CD14-positive monocyte (primary cell): ENCODE measurements at regions not wholly inside any gene's neighbourhood (a gene's known extent, or its start where the extent isn't known, plus 50 kb on each side); places are given as distances from the start of the nearest gene placed in this dataset.
"Not testable (repeated sequence)": the region's sequence is repeated elsewhere in the genome, so short reads cannot be mapped to it uniquely, and the experiment has no call there.

Experiments
- DNase-seq, 3 donors: peaks; one replicate each; pipeline ENCODE4 v3.0.0-alpha.2; 2011 to 2022
- H2AFZ ChIP-seq: 2 replicates; pipeline ENCODE4 v1.6.0; 2012; ENCODE audit warnings: mild to moderate bottlenecking, low read depth, low read length, inconsistent platforms; ENCODE audit not compliant: insufficient read depth, poor library complexity, severe bottlenecking
- H3K27ac ChIP-seq, 2 donors: 1 replicate in 1 of 2; 2 replicates in 1 of 2; pipeline ENCODE4 v1.5.1; 2012 to 2013; ENCODE audit warnings: low read length in 2 of 2, control low read depth in 1 of 2, inconsistent platforms in 1 of 2, low read depth in 1 of 2, mild to moderate bottlenecking in 1 of 2
- H3K27me3 ChIP-seq, 2 donors: one replicate each; pipeline versions ENCODE4 v1.6.0 to v1.6.1; 2011 to 2013; ENCODE audit warnings: low read length in 2 of 2; ENCODE audit not compliant: control insufficient read depth in 2 of 2, insufficient read depth in 2 of 2
- H3K36me3 ChIP-seq, 2 donors: replicated peaks in 1 of 2; 1 replicate in 1 of 2; 2 replicates in 1 of 2; pipeline versions ENCODE4 v1.5.1 to v1.6.1; 2012 to 2013; ENCODE audit warnings: low read length in 2 of 2, control low read depth in 1 of 2, inconsistent platforms in 1 of 2, mild to moderate bottlenecking in 1 of 2; ENCODE audit not compliant: insufficient read depth in 2 of 2, control insufficient read depth in 1 of 2
- H3K4me1 ChIP-seq, 2 donors: 1 replicate in 1 of 2; 2 replicates in 1 of 2; pipeline versions ENCODE4 v1.5.1 to v1.6.1; 2012 to 2013; ENCODE audit warnings: low read length in 2 of 2, control low read depth in 1 of 2, inconsistent platforms in 1 of 2, mild to moderate bottlenecking in 1 of 2, moderate library complexity in 1 of 2; ENCODE audit not compliant: insufficient read depth in 2 of 2, control insufficient read depth in 1 of 2
- H3K4me2 ChIP-seq: replicated peaks from 2 replicates; pipeline ENCODE3; 2012; ENCODE audit warnings: low read length, moderate library complexity, mild to moderate bottlenecking; ENCODE audit not compliant: poor library complexity, severe bottlenecking; ENCODE audit errors: extremely low read depth
- H3K4me3 ChIP-seq, 3 experiments: fragments of 200-600 bp in 1 of 3; sonication (generic) in 1 of 3; replicated peaks in 1 of 3; 1 replicate in 2 of 3; 2 replicates in 1 of 3; pipeline ENCODE4 v1.5.1; 2011 to 2013; ENCODE audit warnings: low read length in 3 of 3, mild to moderate bottlenecking in 3 of 3, control low read depth in 2 of 3, low read depth in 2 of 3, inconsistent platforms in 1 of 3, moderate library complexity in 1 of 3
- H3K79me2 ChIP-seq: 2 replicates; pipeline ENCODE4 v1.6.0; 2012; ENCODE audit warnings: mild to moderate bottlenecking, control low read depth, inconsistent platforms, low read length, moderate library complexity; ENCODE audit not compliant: insufficient read depth
- H3K9ac ChIP-seq: 2 replicates; pipeline ENCODE4 v1.6.0; 2017; ENCODE audit warnings: low read length, mild to moderate bottlenecking; ENCODE audit not compliant: insufficient read depth, poor library complexity, severe bottlenecking
- H3K9me3 ChIP-seq, 2 donors: replicated peaks in 1 of 2; 1 replicate in 1 of 2; 2 replicates in 1 of 2; pipeline versions ENCODE4 v1.5.1 to v1.6.1; 2012 to 2013; ENCODE audit warnings: low read length in 2 of 2, control low read depth in 1 of 2; ENCODE audit not compliant: control insufficient read depth in 1 of 2, insufficient read depth in 1 of 2
- H4K20me1 ChIP-seq: 2 replicates; pipeline ENCODE4 v1.6.0; 2012; ENCODE audit warnings: mild to moderate bottlenecking, low read length, control low read depth, moderate library complexity; ENCODE audit not compliant: insufficient read depth
- H3K27ac Mint-ChIP-seq, 7 donors: one replicate each; pipeline ENCODE4 v1.8.0; 2020; ENCODE audit warnings: mild to moderate bottlenecking in 7 of 7, mixed read lengths in 7 of 7, moderate library complexity in 6 of 7, inconsistent platforms in 2 of 7
- H3K27me3 Mint-ChIP-seq, 3 donors: one replicate each; pipeline ENCODE4 v1.8.0; 2021 to 2022; ENCODE audit warnings: low read depth in 3 of 3, mild to moderate bottlenecking in 3 of 3, mixed read lengths in 3 of 3, moderate library complexity in 3 of 3, inconsistent platforms in 1 of 3
- H3K36me3 Mint-ChIP-seq, 2 donors: one replicate each; pipeline ENCODE4 v1.8.0; 2020; ENCODE audit warnings: mixed read lengths in 2 of 2, inconsistent platforms in 1 of 2, mild to moderate bottlenecking in 1 of 2
- H3K4me1 Mint-ChIP-seq: one replicate; pipeline ENCODE4 v1.8.0; 2020; ENCODE audit warnings: mild to moderate bottlenecking, mixed read lengths
- H3K4me3 Mint-ChIP-seq, 2 donors: one replicate each; pipeline ENCODE4 v1.8.0; 2020; ENCODE audit warnings: mild to moderate bottlenecking in 2 of 2, mixed read lengths in 2 of 2, moderate library complexity in 1 of 2
- H3K9me3 Mint-ChIP-seq, 7 donors: one replicate each; pipeline ENCODE4 v1.8.0; 2020 to 2022; ENCODE audit warnings: mixed read lengths in 7 of 7, mild to moderate bottlenecking in 6 of 7, moderate library complexity in 6 of 7, inconsistent platforms in 2 of 7
- CTCF ChIP-seq: fragments of 200-600 bp; IDR thresholded peaks from one replicate; pipeline ENCODE4 v1.8.0; 2022; ENCODE audit warnings: antibody characterized with exemption, mild to moderate bottlenecking
- WGBS: methylation state at CpG from one replicate; pipeline ENCODE4 v1.1.5; 2013; ENCODE audit warnings: missing lambda C conversion rate; ENCODE audit not compliant: insufficient coverage; 5-methylcytosine and 5-hydroxymethylcytosine counted together
- intact Hi-C, 2 donors: fragments of 100-400 bp; cut with micrococcal nuclease; formaldehyde crosslinking; loops; one replicate each; pipeline versions ENCODE4 v1.15.0 to v1.15.1; 2023

GRCh38 chr15:62517541-62517940 is 352.5 kb upstream of the C2CD4B start:
- Mint-ChIP-seq H3K9me3 (no peaks in the 10 kb centered on the region), H3K36me3 (no peaks in the 10 kb centered on the region), H3K27ac (no peak overlapping the region), H3K4me3 (no peak overlapping the region), H3K4me1 (no peaks in the 10 kb centered on the region), H3K27me3 (peaks cover 2 to 5% (median 5%) of the 10 kb centered on the region in 3 donors)
- no peaks in the 10 kb centered on the region for H3K9me3 ChIP-seq
- DNase-seq: no peak
- H3K4me3 ChIP-seq: no peak overlapping the region
- TF ChIP-seq CTCF: no peak
- H3K9ac ChIP-seq: no peak overlapping the region
- H3K79me2 ChIP-seq: no peaks in the 10 kb centered on the region
- no peak overlapping the region for H2AFZ ChIP-seq
- no peaks in the 10 kb centered on the region for H4K20me1 ChIP-seq
- H3K36me3 ChIP-seq: no peaks in the 10 kb centered on the region
- WGBS: no CpG with 5 or more reads among the region's 1 CpG
- no peaks in the 10 kb centered on the region for H3K4me1 ChIP-seq
- H3K4me2 ChIP-seq: no peak overlapping the region
- H3K27ac ChIP-seq: no peak overlapping the region
- H3K27me3 ChIP-seq: no peaks in the 10 kb centered on the region
- intact Hi-C loops: no loop called here

GRCh38 chr15:62518666-62519065 is 353.6 kb upstream of the C2CD4B start:
- H3K9ac ChIP-seq, H3K4me3 ChIP-seq, H3K4me1 Mint-ChIP-seq, H3K4me3 Mint-ChIP-seq, H4K20me1 ChIP-seq, H3K36me3 Mint-ChIP-seq, H3K36me3 ChIP-seq, H3K27ac Mint-ChIP-seq, H3K27ac ChIP-seq, DNase-seq, H3K27me3 ChIP-seq, H3K9me3 ChIP-seq, H3K4me2 ChIP-seq, H3K27me3 Mint-ChIP-seq, H2AFZ ChIP-seq, intact Hi-C loops, H3K9me3 Mint-ChIP-seq, H3K4me1 ChIP-seq, H3K79me2 ChIP-seq: not testable (repeated sequence)
- WGBS: 93% methylated on average over 2 of the region's 6 CpGs
